ENCODE measurements at regions not wholly inside any gene's neighbourhood (a gene's known extent, or its start where the extent isn't known, plus 50 kb on each side); places are given as distances from the start of the nearest gene placed in this dataset.

GRCh38 chr3:141436180-141436579 lies 50.6 kb upstream of the RASA2 start:
- no peak for TF ChIP-seq POLR2AphosphoS5 (IDR thresholded peaks at IDR 0.05; ENCODE audit: low read depth, low read length)
- no peak for TF ChIP-seq POLR2A (IDR thresholded peaks at IDR 0.05; ENCODE audit: low read depth, low read length)

All from GM12892 (cell line).